Right lobe of liver (tissue), 6 donors: ENCODE measurements at regions not wholly inside any gene's neighbourhood (a gene's known extent, or its start where the extent isn't known, plus 50 kb on each side); places are given as distances from the start of the nearest gene placed in this dataset.

Experiments
- ATAC-seq, 4 donors: fragments of 200-7000 bp; cut with Tn5 transposase; one replicate each; pipeline ENCODE4 v1.9.1; 2020; ENCODE audit warnings: mild to moderate bottlenecking in 4 of 4, moderate library complexity in 4 of 4
- DNase-seq, 3 donors: peaks; one replicate each; pipeline ENCODE4 v3.0.0-alpha.2; 2020
- H3K27ac ChIP-seq, 3 donors: fragments of 200-600 bp; one replicate each; pipeline ENCODE4 v1.8.0; 2022
- H3K27me3 ChIP-seq, 2 donors: fragments of 200-600 bp; one replicate each; pipeline ENCODE4 v1.8.0; 2022
- H3K36me3 ChIP-seq, 4 donors: fragments of 200-600 bp; sonication (generic) in 1 of 4; one replicate each; pipeline versions ENCODE4 v1.5.1 to v1.8.0; 2017 to 2022; ENCODE audit warnings: control low read depth in 1 of 4
- H3K4me1 ChIP-seq, 4 donors: fragments of 200-600 bp; sonication (generic) in 1 of 4; one replicate each; pipeline versions ENCODE4 v1.5.1 to v1.8.0; 2017 to 2022; ENCODE audit warnings: control low read depth in 1 of 4
- H3K4me3 ChIP-seq, 3 donors: fragments of 200-600 bp; one replicate each; pipeline ENCODE4 v1.8.0; 2022
- H3K9me3 ChIP-seq, 4 donors: fragments of 200-600 bp; sonication (generic) in 1 of 4; one replicate each; pipeline versions ENCODE4 v1.5.1 to v1.8.0; 2017 to 2022; ENCODE audit warnings: control low read depth in 1 of 4
- CTCF ChIP-seq, 4 donors: fragments of 200-600 bp in 3 of 4; fragments of 450-650 bp in 1 of 4; IDR thresholded peaks; one replicate each; pipeline versions ENCODE4 v1.5.1 to v1.8.0; 2016 to 2022; ENCODE audit warnings: antibody characterized with exemption in 4 of 4, mild to moderate bottlenecking in 2 of 4
- POLR2A ChIP-seq: fragments of 450-650 bp; IDR thresholded peaks from one replicate; pipeline ENCODE4 v1.6.1; 2017; ENCODE audit warnings: antibody characterized with exemption, mild to moderate bottlenecking
- WGBS: methylation state at CpG from one replicate; pipeline ENCODE4 v1.1.6; 2018; ENCODE audit warnings: low coverage, low lambda C conversion rate; ENCODE audit not compliant: insufficient coverage; ENCODE audit errors: missing lambda C conversion rate; 5-methylcytosine and 5-hydroxymethylcytosine counted together
- intact Hi-C, 2 donors: fragments of 100-400 bp; cut with DNase I; formaldehyde crosslinking; loops; one replicate each; pipeline versions ENCODE4 v1.11.2 to v1.14.1; 2022
- donor health status: DM: no; HTN: yes; CAD: no.
- donor health status: DM: no; HTN: no; CAD: no.
- donor health status: DM: no; HTN: no; CAD: no.
- donor health status: DM: no; HTN: yes; CAD: no.
- donor health status: DM: no; HTN: yes; CAD: no.

GRCh38 chr5:129173771-129174170 is 79.2 kb downstream of the ISOC1 start:
- DNase-seq (no peak), ATAC-seq (no peak)
- intact Hi-C loops, result no loop called here
- Histone ChIP-seq H3K9me3 (no peaks in the 10 kb centered on the region), H3K4me3 (no peak overlapping the region), H3K27me3 (no peaks in the 10 kb centered on the region), H3K36me3 (no peaks in the 10 kb centered on the region), H3K4me1 (no peaks in the 10 kb centered on the region), H3K27ac (no peak overlapping the region)
- TF ChIP-seq CTCF (IDR thresholded peaks at IDR 0.05) (no peak), POLR2A (no peak)

GRCh38 chr5:129174480-129174879 is 79.9 kb downstream of the ISOC1 start:
- intact Hi-C loops, result no loop called here
- ATAC-seq (no peak), DNase-seq (no peak)
- WGBS, result 91% methylated on average over 2 of the region's 2 CpGs
- Histone ChIP-seq H3K9me3 (no peaks in the 10 kb centered on the region), H3K4me1 (no peaks in the 10 kb centered on the region), H3K27ac (no peak overlapping the region), H3K36me3 (no peaks in the 10 kb centered on the region), H3K27me3 (no peaks in the 10 kb centered on the region), H3K4me3 (no peak overlapping the region)
- TF ChIP-seq POLR2A (no peak), CTCF (IDR thresholded peaks at IDR 0.05) (no peak)

GRCh38 chr5:129177451-129177850 is 82.9 kb downstream of the ISOC1 start:
- H3K9me3 ChIP-seq, result no peaks in the 10 kb centered on the region
- ATAC-seq, result no peak
- DNase-seq, result no peak
- H3K27ac ChIP-seq, result no peak overlapping the region
- H3K4me3 ChIP-seq, result no peak overlapping the region
- TF ChIP-seq CTCF (IDR thresholded peaks at IDR 0.05) (no peak), POLR2A (no peak)
- H3K4me1 ChIP-seq, result no peaks in the 10 kb centered on the region
- H3K36me3 ChIP-seq, result no peaks in the 10 kb centered on the region
- no peaks in the 10 kb centered on the region for H3K27me3 ChIP-seq
- intact Hi-C loops, result no loop called here

GRCh38 chr5:129199308-129199707 is 104.8 kb downstream of the ISOC1 start:
- intact Hi-C loops, result no loop called here
- H3K4me1 ChIP-seq, result no peaks in the 10 kb centered on the region

More at GRCh38 chr5:129199308-129199707, 104.8 kb downstream of the ISOC1 start:
- WGBS, result 64% methylated on average over 3 of the region's 3 CpGs
- no peak for ATAC-seq
- Histone ChIP-seq H3K27me3 (no peaks in the 10 kb centered on the region), H3K9me3 (no peaks in the 10 kb centered on the region), H3K4me3 (no peak overlapping the region), H3K27ac (no peak overlapping the region), H3K36me3 (no peaks in the 10 kb centered on the region)
- DNase-seq, result no peak
- TF ChIP-seq CTCF (IDR thresholded peaks at IDR 0.05), result no peak
